Retina (tissue), 1 donor: ENCODE measurements at regions not wholly inside any gene's neighbourhood (a gene's known extent, or its start where the extent isn't known, plus 50 kb on each side); places are given as distances from the start of the nearest gene placed in this dataset.

ENCODE experiments used
- DNase-seq: peaks from one replicate; pipeline ENCODE4 v3.0.0-alpha.2; 2016

DNA sequence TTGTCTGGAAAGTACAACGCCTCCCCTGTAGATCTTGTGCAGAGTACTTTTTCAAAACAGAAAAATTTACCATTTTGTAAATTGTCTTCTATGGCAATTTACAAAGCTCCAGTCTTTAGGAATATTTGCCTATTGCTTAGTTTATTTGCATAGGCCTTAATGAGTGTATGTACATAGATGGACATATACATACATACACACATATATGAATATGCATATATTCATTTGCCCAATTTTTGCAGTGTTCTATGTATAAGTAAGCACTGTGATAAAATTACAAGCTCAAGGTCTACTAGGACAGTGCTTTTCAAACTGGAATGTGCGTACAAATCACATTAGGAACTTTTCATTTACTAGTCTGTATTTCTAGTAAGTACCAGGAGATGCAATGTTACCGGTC, 301.3 kb upstream of the SMARCA2 start:
- no peak for DNase-seq

DNA sequence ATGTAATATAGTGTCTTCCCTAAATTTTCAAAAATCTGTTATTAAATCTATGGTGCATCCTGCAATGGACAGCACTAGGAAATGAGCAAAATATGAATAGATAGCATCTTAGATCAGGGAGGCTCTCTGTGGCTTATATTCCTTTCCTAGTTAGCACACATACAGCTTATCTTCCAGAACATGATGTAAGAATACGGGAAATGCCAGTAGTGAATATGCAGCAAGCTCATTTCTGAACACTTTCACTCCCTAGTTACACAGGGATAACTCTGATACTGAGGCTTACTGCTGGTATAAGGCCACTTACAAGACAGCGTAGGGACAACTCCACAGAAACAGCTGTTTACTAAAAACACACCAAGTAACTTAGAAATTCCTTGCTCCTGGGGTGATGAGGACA, 297.3 kb upstream of the SMARCA2 start:
- no peak for DNase-seq

GRCh38 chr9:1718836-1719235, 296.3 kb upstream of the SMARCA2 start:
- no peak for DNase-seq

- no peak for DNase-seq
These were observed 294.0 kb upstream of the SMARCA2 start for GRCh38 chr9:1721196-1721595.

DNA sequence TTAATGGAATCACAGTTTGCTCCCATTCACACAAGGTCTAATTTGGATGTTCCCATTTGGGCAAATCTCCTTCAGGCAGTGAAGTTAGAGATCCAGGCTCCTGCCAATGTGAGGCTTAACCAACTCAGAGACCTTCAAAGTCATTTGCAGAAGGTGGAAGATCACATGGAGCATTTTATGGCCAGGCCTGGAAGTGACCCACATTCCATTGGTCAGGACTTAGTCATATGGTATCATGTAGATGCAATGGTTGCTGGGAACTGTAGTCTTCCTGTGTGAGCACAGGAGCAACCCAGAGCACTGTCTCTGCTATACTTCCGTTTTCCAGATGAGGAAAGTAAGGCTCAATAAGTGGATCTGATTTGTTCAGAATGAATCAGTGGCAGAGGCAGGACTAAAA, 292.7 kb upstream of the SMARCA2 start:
- DNase-seq, result no peak

GRCh38 chr9:1723522-1724015, 291.6 kb upstream of the SMARCA2 start:
- no peak for DNase-seq

GRCh38 chr9:1726993-1727759, 288.0 kb upstream of the SMARCA2 start:
- no peak for DNase-seq

- no peak for DNase-seq
These were observed 285.5 kb upstream of the SMARCA2 start for GRCh38 chr9:1729631-1730030.

DNA sequence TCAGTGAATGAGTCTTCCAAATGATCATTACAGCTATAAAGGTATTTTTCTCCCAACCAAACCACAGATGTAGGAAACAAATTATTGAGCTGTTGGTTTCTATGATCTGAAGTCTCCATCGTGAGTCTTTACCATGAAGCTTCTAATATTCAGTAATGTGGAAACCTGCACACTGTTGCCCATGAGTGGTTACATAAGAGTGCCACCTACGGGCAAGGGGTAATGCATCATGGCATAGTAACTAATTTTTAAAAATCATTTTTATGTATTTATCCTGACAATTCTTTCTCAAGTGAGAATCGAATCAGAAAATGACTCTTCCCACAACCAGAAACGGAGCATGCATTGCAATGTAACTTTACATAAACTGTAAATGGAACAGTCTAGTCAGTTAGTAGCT, 282.5 kb upstream of the SMARCA2 start:
- DNase-seq, result no peak

DNA sequence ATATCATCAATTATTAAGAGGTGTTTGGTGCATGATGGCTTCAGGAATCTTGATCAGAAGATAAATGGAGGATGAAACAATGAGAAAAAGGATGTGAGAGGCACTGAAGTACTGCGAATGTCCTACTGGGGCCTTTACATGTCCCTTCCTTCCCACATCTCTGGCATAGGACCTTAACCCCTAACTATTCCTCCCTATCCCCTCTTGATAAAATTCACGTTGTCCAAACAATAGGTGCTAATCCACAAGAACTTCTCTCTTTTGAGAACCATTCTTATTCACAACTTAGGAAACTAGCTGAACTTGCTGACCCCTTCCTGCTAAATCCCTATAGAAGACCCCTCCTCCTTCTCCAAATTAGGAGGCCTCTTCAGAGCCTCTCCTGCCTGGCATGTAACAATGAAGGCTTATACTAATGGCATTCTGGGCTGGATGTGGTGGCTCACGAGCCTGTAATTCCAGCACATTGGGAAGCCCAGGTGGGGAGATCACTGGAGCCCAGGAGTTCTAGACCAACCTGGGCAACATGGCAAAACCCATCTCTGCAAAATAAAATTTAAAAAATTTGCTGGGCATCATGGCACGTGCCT, 276.5 kb upstream of the SMARCA2 start:
- DNase-seq, result no peak

DNA sequence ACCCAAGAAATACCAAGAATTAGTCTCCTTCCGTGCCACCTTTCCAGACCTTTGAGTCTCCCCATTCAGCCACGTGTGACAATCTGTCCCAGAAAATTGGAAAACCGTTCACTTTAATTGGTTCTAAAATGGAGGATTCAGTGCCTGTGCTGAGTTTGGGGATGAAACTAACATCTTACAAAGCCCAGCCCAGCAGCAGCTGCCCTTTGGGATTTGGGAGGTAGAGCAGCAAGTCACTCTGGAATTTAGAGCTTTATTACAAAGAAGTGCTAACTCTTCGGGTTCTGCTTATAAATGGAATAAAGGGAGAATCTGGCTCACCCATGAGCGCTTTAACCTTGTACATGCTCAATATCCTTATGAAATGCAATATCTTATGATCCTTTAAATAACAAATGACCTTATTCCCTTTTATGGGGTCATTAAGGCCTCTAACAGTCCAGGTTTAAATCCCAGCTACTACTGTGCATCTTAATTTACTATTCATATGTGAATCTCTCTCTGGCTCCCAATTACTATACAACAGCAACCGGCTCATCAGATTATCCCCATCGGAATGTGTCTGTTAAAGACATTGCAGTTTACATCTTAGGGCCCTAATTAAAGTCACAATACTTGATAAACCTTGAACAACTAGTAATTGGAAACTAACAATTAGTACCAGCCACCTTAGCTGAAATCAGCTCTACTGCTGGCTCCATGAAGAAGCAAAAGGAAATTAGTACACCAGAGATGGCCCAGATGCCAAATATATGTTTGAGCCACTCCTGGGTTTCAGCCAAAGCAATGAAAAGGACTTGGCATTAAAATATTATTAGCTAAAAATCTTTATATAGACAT, 271.8 kb upstream of the SMARCA2 start:
- no peak for DNase-seq

DNA sequence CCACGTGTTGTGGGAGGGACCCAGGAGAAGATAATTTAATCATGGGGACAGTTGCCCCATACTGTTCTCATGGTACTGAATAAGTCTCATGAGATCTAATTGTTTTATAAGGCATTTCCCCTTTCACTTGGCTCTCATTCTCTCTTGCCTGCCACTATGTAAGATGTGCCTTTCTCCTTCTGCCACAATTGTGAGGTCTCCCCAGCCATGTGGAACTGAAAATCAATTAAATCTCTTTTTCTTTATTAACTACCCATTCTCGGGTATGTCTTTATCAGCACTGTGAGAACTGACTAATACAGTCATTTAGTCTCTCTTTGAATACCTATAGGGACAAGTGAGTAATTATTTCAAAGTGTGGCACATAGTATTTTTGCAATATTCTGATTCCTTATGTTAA, 269.2 kb upstream of the SMARCA2 start:
- no peak for DNase-seq

GRCh38 chr9:1747417-1747967, 267.7 kb upstream of the SMARCA2 start:
- DNase-seq, result no peak

DNA sequence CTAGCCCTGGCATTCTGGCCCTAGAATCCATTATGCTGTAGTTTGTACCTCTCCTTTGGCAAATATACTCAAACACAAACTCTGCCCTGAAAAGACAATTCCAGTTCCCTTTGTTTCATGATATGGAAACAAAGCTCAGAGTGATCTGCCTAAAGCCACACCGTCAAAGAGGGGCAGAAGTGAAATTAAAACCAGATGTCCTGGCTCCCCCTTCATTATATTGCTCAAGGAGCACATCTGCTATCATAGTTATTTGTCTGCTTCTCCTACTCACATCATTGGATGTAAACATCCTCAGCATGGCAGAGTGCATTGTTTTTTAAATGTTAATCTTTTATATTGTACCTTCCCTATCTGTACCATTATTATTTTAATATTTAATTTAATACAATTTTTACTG, 266.7 kb upstream of the SMARCA2 start:
- no peak for DNase-seq

GRCh38 chr9:1757186-1757585, 258.0 kb upstream of the SMARCA2 start:
- no peak for DNase-seq

DNA sequence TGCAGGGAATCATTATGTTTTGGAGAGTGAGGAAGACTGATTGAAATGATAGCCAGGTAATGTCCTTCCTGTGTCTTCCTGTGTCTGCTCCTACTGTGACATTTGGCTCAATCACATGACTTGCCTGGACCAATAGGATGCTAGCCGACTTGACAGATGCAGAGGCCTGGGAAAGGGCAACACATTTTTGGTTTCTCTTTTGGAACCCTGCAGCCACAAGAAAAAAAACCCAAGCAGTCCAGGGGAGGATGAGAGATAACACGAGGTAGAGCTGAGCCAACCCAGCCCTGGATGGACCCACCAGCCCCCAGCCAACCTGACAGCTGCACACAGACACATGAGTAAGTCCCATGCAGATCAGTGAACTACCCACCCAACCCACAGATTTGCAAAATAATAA, 256.1 kb upstream of the SMARCA2 start:
- DNase-seq, result no peak

GRCh38 chr9:1759771-1760300, 255.3 kb upstream of the SMARCA2 start:
- no peak for DNase-seq

- no peak for DNase-seq
These were observed 253.3 kb upstream of the SMARCA2 start for GRCh38 chr9:1761807-1762206.

DNA sequence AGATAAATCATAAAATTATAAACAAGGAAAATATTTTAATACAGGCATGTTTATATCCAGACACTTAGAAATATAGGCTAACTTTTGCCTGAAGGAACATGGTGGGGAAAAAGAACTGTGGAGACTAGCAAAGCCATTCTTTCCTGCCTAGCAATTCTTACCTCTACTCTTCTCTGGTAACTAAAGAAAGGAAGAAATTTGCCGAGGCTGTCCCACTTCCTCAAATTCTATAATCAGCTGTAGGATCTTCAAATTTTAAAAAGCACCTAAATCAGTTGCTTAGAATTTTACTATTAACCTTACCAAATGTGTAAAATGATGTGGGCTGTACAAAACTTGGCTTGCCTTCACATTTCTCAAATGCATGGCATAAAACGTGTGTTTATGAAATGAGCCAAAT, 249.1 kb upstream of the SMARCA2 start:
- no peak for DNase-seq

DNA sequence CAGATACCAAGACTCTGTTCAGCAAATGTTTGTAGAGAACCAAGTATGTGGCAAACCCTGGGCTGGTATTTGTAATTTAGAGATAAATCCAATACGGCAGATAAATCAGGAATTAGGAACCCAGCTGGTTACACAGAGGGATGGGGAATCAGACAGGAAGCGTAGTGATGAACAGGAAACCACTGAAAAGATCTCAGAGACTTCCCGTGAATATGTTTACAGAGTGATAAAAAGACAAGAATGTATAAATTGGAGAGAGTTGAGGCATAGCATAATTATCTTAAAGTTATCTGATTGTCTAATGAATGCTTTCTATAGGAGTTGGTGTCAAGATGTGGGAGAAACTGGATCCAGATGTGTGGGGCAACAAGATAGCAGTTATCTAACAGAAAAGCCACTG, 246.6 kb upstream of the SMARCA2 start:
- no peak for DNase-seq

- DNase-seq, result no peak
These were observed 243.9 kb upstream of the SMARCA2 start for GRCh38 chr9:1771094-1771789.

DNA sequence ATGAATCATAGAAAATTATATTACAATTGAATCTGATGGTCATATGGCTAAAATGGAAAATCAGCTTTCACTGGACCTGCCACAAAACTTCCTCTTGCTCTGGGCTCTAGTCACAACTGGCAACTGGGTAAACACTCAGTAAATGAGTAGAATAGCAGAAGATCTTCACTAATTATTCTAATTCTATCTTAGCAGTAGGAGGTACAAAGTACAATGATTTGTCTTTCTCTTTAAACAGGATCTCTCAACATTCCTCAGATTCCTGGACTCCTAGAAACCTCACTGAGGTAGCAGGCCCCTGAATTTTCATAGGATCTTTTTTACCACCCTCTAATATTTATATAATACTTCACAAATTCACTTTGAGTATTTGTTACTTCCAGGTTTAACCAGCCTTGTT, 239.9 kb upstream of the SMARCA2 start:
- DNase-seq, result no peak

DNA sequence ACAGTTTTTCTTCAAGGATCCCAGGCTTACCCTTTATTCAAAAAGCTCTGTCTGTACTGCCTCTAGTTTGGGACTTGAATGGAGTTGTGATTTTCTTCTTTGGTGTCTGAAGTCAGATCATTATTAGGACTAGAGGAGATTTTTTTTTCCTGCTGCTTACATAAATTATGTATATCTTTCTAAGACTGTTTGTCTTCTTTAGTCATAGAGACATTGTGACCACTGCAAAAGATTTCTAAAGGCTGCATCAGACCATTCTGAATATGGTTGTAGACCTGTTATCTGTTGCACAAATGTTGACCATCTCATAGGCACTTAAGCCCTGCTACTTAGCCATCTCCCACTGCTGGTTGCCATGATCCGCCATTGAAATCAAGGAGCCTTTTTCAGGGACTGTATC, 238.5 kb upstream of the SMARCA2 start:
- no peak for DNase-seq
